H1 (cell line): ENCODE measurements at regions not wholly inside any gene's neighbourhood (a gene's known extent, or its start where the extent isn't known, plus 50 kb on each side); places are given as distances from the start of the nearest gene placed in this dataset.

Experiments used
- CTCF ChIA-PET: fragments of 300-600 bp; sonication (Branson Sonifier 250); formaldehyde crosslinking; loops from one replicate; lab custom pipeline; 2021; ENCODE audit not compliant: partially characterized antibody; lab: Charles Lee
- POLR2A ChIA-PET: fragments of 300-600 bp; sonication (Branson Sonifier 250); formaldehyde crosslinking; loops from one replicate; lab custom pipeline; 2021; ENCODE audit warnings: inconsistent platforms; ENCODE audit not compliant: partially characterized antibody; lab: Charles Lee
- DNase-seq, 2 experiments: peaks; one replicate each; pipeline versions ENCODE4 v3.0.0 to v3.0.0-alpha.2; 2010 to 2022; ENCODE audit warnings: low spot score in 2 of 2, low read depth in 1 of 2, mixed read lengths in 1 of 2
- FAIRE-seq: peaks from 2 replicates; lab custom pipeline; 2011; peaks lifted over from hg19 to GRCh38; lab: Jason Lieb, UNC
- H2AFZ ChIP-seq: 2 replicates; pipeline ENCODE4 v1.8.1; 2012; ENCODE audit warnings: low read length, inconsistent platforms
- H2AK5ac ChIP-seq: 2 replicates; pipeline ENCODE4 v1.6.1; 2013; ENCODE audit warnings: low read depth, low read length
- H2BK120ac ChIP-seq: replicated peaks from 2 replicates; pipeline ENCODE3; 2013; ENCODE audit warnings: low read depth, low read length, inconsistent platforms
- H2BK12ac ChIP-seq: 2 replicates; pipeline ENCODE4 v1.6.1; 2013; ENCODE audit warnings: low read depth, low read length
- H2BK15ac ChIP-seq: 2 replicates; pipeline ENCODE4 v1.6.1; 2013; ENCODE audit warnings: low read length
- H2BK20ac ChIP-seq: 2 replicates; pipeline ENCODE4 v1.6.1; 2013; ENCODE audit warnings: low read length
- H2BK5ac ChIP-seq: 2 replicates; pipeline ENCODE4 v1.6.1; 2013; ENCODE audit warnings: low read depth, low read length
- H3K14ac ChIP-seq: 2 replicates; pipeline ENCODE4 v1.6.1; 2013; ENCODE audit warnings: inconsistent platforms; ENCODE audit not compliant: insufficient read length
- H3K18ac ChIP-seq: 2 replicates; pipeline ENCODE4 v1.6.1; 2013; ENCODE audit warnings: low read length; ENCODE audit errors: extremely low read depth
- H3K23ac ChIP-seq: 2 replicates; pipeline ENCODE4 v1.6.1; 2013; ENCODE audit warnings: inconsistent platforms; ENCODE audit not compliant: insufficient read length
- H3K23me2 ChIP-seq: 2 replicates; pipeline ENCODE4 v1.6.1; 2013; ENCODE audit warnings: low read depth, low read length
- H3K27ac ChIP-seq: 2 replicates; pipeline ENCODE4 v1.6.1; 2011; ENCODE audit warnings: low read depth, low read length, inconsistent platforms
- H3K27me3 ChIP-seq, 4 experiments: replicated peaks in 1 of 4; 1 replicate in 1 of 4; 2 replicates in 3 of 4; pipeline versions ENCODE4 v1.6.1 to v1.8.1; 2011 to 2013; ENCODE audit warnings: low read length in 3 of 4, mild to moderate bottlenecking in 3 of 4, inconsistent platforms in 2 of 4, mixed read lengths in 2 of 4, moderate library complexity in 1 of 4; ENCODE audit not compliant: control insufficient read depth in 3 of 4, insufficient read depth in 3 of 4; ENCODE audit errors: extremely low read depth in 1 of 4
- H3K36me3 ChIP-seq, 4 experiments: 2 replicates each; pipeline versions ENCODE4 v1.6.1 to v1.8.1; 2011 to 2013; ENCODE audit warnings: mild to moderate bottlenecking in 4 of 4, low read length in 3 of 4, moderate library complexity in 2 of 4, control low read depth in 1 of 4, inconsistent platforms in 1 of 4; ENCODE audit not compliant: insufficient read depth in 4 of 4, control insufficient read depth in 2 of 4
- H3K4ac ChIP-seq: replicated peaks from 2 replicates; pipeline ENCODE3; 2013; ENCODE audit warnings: low read length, low read depth, mixed read lengths, inconsistent platforms; ENCODE audit not compliant: insufficient read length
- H3K4me1 ChIP-seq, 4 experiments: replicated peaks in 1 of 4; 1 replicate in 1 of 4; 2 replicates in 3 of 4; pipeline versions ENCODE4 v1.6.1 to v1.8.1; 2011 to 2013; ENCODE audit warnings: low read length in 3 of 4, inconsistent platforms in 2 of 4, mixed read lengths in 1 of 4; ENCODE audit not compliant: insufficient read depth in 4 of 4, control insufficient read depth in 3 of 4
- H3K4me2 ChIP-seq, 2 experiments: 2 replicates each; pipeline versions ENCODE4 v1.6.1 to v1.8.1; 2011 to 2013; ENCODE audit warnings: low read depth in 2 of 2, low read length in 2 of 2, control low read depth in 1 of 2, inconsistent platforms in 1 of 2, mild to moderate bottlenecking in 1 of 2; ENCODE audit not compliant: insufficient read depth in 1 of 2
- H3K4me3 ChIP-seq, 4 experiments: fragments of 200-600, 300-600 bp in 1 of 4; sonication (generic), shearing (Covaris generic), sonication (Bioruptor Twin) in 1 of 4; 2 replicates each; pipeline versions ENCODE4 v1.5.1 to v1.8.1; 2011 to 2016; ENCODE audit warnings: low read length in 4 of 4, low read depth in 3 of 4, control low read depth in 2 of 4, inconsistent platforms in 2 of 4, mild to moderate bottlenecking in 2 of 4, mixed read lengths in 1 of 4, moderate library complexity in 1 of 4; ENCODE audit not compliant: insufficient read depth in 2 of 4; ENCODE audit errors: extremely low read depth in 1 of 4
- H3K56ac ChIP-seq: replicated peaks from 2 replicates; pipeline ENCODE3; 2013; ENCODE audit warnings: low read depth, mild to moderate bottlenecking, mixed read lengths, low read length, inconsistent platforms; ENCODE audit not compliant: insufficient read length
- H3K79me1 ChIP-seq: 2 replicates; pipeline ENCODE4 v1.6.1; 2013; ENCODE audit warnings: low read depth, low read length, control low read depth
- H3K79me2 ChIP-seq, 2 experiments: 2 replicates each; pipeline versions ENCODE4 v1.6.1 to v1.8.1; 2012 to 2013; ENCODE audit warnings: low read length in 2 of 2, mild to moderate bottlenecking in 2 of 2, inconsistent platforms in 1 of 2; ENCODE audit not compliant: insufficient read depth in 2 of 2, control insufficient read depth in 1 of 2
- H3K9ac ChIP-seq, 4 experiments: replicated peaks in 1 of 4; 1 replicate in 1 of 4; 2 replicates in 3 of 4; pipeline versions ENCODE4 v1.6.1 to v1.8.1; 2011 to 2013; ENCODE audit warnings: low read depth in 3 of 4, low read length in 3 of 4, control low read depth in 2 of 4, mild to moderate bottlenecking in 2 of 4, moderate library complexity in 2 of 4, inconsistent platforms in 1 of 4; ENCODE audit errors: extremely low read depth in 1 of 4
- H3K9me3 ChIP-seq, 2 experiments: 2 replicates each; pipeline versions ENCODE4 v1.6.1 to v1.8.1; 2012 to 2013; ENCODE audit warnings: mild to moderate bottlenecking in 2 of 2, moderate library complexity in 2 of 2, control low read depth in 1 of 2, inconsistent platforms in 1 of 2, low read depth in 1 of 2, low read length in 1 of 2, mixed read lengths in 1 of 2; ENCODE audit not compliant: insufficient read depth in 2 of 2
- H4K20me1 ChIP-seq, 2 experiments: replicated peaks in 1 of 2; 2 replicates each; pipeline versions ENCODE3 to v1.8.1; 2011 to 2013; ENCODE audit warnings: inconsistent platforms in 2 of 2, low read length in 2 of 2, mild to moderate bottlenecking in 1 of 2; ENCODE audit not compliant: insufficient read depth in 2 of 2, control insufficient read depth in 1 of 2
- H4K5ac ChIP-seq: 2 replicates; pipeline ENCODE4 v1.6.1; 2013; ENCODE audit warnings: low read length, low read depth, mixed read lengths, inconsistent platforms; ENCODE audit not compliant: insufficient read length
- H4K8ac ChIP-seq: 2 replicates; pipeline ENCODE4 v1.8.0; 2013; ENCODE audit warnings: mild to moderate bottlenecking, moderate library complexity, low read length, inconsistent platforms; ENCODE audit not compliant: insufficient read depth; ENCODE audit errors: extremely low read depth
- H4K91ac ChIP-seq: replicated peaks from 2 replicates; pipeline ENCODE3; 2013; ENCODE audit warnings: low read length, mixed read lengths, inconsistent platforms; ENCODE audit not compliant: insufficient read length
- CREB1 ChIP-seq: IDR thresholded peaks from 2 replicates; pipeline ENCODE4 v1.6.1; 2012; ENCODE audit warnings: inconsistent platforms
- EZH2 ChIP-seq: fragments of 200-600 bp; sonication (generic); IDR thresholded peaks from 2 replicates; pipeline ENCODE4 v1.7.1; 2012; ENCODE audit warnings: low read depth, mild to moderate bottlenecking, moderate library complexity, low read length, inconsistent platforms; ENCODE audit not compliant: severe bottlenecking
- GTF2F1 ChIP-seq: IDR thresholded peaks from 2 replicates; pipeline ENCODE4 v1.6.1; 2012; ENCODE audit warnings: low read depth, low read length, improper control_type of control experiment, borderline replicate concordance
- NANOG ChIP-seq: IDR thresholded peaks from 2 replicates; pipeline ENCODE4 v1.6.1; 2011; ENCODE audit warnings: low read length, low read depth, mild to moderate bottlenecking, inconsistent platforms; ENCODE audit not compliant: insufficient read depth, poor library complexity, severe bottlenecking
- POU5F1 ChIP-seq: IDR thresholded peaks from 2 replicates; pipeline ENCODE4 v1.6.1; 2011; ENCODE audit warnings: low read depth, mild to moderate bottlenecking, low read length, moderate library complexity
- SP1 ChIP-seq: IDR thresholded peaks from 2 replicates; pipeline ENCODE4 v1.6.1; 2011; ENCODE audit warnings: low read depth, low read length
- WGBS, 2 experiments: shearing (Covaris generic) in 1 of 2; methylation state at CpG; one replicate each; pipeline versions ENCODE4 v1.1.6 to v1.1.7; 2013 to 2015; ENCODE audit warnings: low lambda C conversion rate in 2 of 2, mixed read lengths in 2 of 2, inconsistent platforms in 1 of 2, low coverage in 1 of 2, missing lambda C conversion rate in 1 of 2; ENCODE audit not compliant: insufficient replicate concordance in 2 of 2, insufficient coverage in 1 of 2, insufficient read length in 1 of 2; ENCODE audit errors: extremely low coverage in 1 of 2, missing lambda C conversion rate in 1 of 2; 5-methylcytosine and 5-hydroxymethylcytosine counted together

DNA sequence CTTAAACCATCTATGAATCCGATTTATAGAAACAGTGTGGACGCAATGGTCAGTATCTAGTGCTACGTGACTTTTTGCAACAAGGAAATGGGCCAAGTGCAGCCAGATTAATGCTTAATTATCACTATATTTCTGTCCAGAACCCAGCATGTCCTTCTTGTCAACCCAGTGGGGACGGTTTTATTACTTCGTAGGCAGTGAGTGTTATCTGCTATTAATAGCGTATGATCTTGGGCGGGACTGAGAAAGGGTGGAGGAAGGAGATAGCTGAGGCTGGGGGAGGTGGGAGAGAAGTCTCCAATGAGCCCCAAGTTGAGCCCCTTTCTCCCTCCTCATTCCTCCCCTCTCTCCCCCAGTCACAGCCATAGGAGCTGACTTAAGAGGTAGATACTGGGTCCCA lies 59.7 kb upstream of the FAM222A start:
- Histone ChIP-seq H2BK20ac (no peak overlapping the region), H3K23ac (no peak overlapping the region), H3K9me3 (no peaks in the 10 kb centered on the region), H3K56ac (no peak overlapping the region), H2BK12ac (no peak overlapping the region), H3K4me3 (no peak overlapping the region), H3K27ac (no peak overlapping the region), H3K4ac (no peak overlapping the region), H2BK120ac (no peak overlapping the region), H3K27me3 (no peaks in the 10 kb centered on the region; a peak in 1 of 7 replicates), H3K4me2 (no peak overlapping the region), H3K9ac (no peak overlapping the region), H4K8ac (no peak overlapping the region; the same call in 1 of the 2 replicates), H3K4me1 (peaks cover 0 to 5% (median 0%) of the 10 kb centered on the region in 4 experiments; a peak in 1 of 7 replicates), H3K36me3 (no peaks in the 10 kb centered on the region), H2BK15ac (no peak overlapping the region), H4K20me1 (no peaks in the 10 kb centered on the region), H3K79me2 (no peaks in the 10 kb centered on the region), H4K91ac (no peak overlapping the region), H3K18ac (no peak overlapping the region), H2AFZ (no peak overlapping the region), H3K23me2 (no peaks in the 10 kb centered on the region), H3K79me1 (no peaks in the 10 kb centered on the region), H2AK5ac (no peak overlapping the region), H4K5ac (no peak overlapping the region), H3K14ac (no peak overlapping the region), H2BK5ac (no peak overlapping the region)
- DNase-seq = no peak
- 78% methylated on average over 7 of the region's 7 CpGs; no CpG with 5 or more reads in 1 of the 2 experiments for WGBS, 2 experiments
- POLR2A ChIA-PET = no interaction called here
- TF ChIP-seq GTF2F1 (no peak), EZH2 (no peak), POU5F1 (no peak), SP1 (no peak), CREB1 (no peak), NANOG (no peak)
- FAIRE-seq = no peak
- CTCF ChIA-PET = interaction anchor here (0.7 to 2.3 kb wide), 3 partner anchors 44 to 89 kb away, joined by 3 to 6 read pairs (median 4); no protein-coding TSS in a partner anchor
